ENCODE measurements at regions not wholly inside any gene's neighbourhood (a gene's known extent, or its start where the extent isn't known, plus 50 kb on each side); places are given as distances from the start of the nearest gene placed in this dataset.

DNA sequence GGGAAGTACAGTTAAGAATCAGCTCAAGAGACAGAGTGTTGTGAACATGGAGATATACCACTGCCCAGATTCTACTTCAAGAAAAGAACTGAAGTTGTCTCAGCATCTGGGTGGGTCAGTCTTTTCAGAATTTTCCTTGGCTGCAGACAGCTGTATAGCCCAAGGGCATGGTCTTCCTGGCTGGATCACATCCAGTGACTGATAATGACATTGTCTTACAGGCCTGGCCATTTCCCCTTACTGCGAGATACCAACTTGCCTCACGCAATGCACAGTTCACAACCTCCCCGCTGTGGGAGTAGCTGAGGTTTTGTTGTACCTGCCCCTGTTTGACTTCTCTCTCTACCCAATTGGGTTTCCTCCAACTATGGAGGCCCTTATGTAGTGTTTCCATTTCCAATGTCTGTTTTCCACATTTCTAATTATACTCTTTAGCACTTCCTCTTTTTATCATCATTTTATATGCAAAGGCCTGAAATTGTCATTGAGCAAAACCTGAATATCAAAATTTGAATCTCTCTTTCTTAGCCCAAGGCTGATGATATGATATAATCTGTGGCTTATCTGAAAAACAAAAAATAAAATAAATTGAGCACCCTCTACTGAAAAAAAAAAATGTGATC is 209.1 kb downstream of the NAF1 start:
- no peak for TF ChIP-seq POU2F2 (IDR thresholded peaks at IDR 0.05; ENCODE audit: low read depth, low read length)
- TF ChIP-seq POLR2AphosphoS5 (IDR thresholded peaks at IDR 0.05; ENCODE audit: low read depth, low read length): no peak
- TF ChIP-seq TAF1 (IDR thresholded peaks at IDR 0.05; ENCODE audit: low read depth, low read length): no peak
- TF ChIP-seq POLR2A (IDR thresholded peaks at IDR 0.05; ENCODE audit: low read depth, low read length): no peak
- peak; percentile 26; the same call in 1 of the 2 replicates for TF ChIP-seq SPI1 (IDR thresholded peaks at IDR 0.05; ENCODE audit: low read depth, low read length)
- no peak for TF ChIP-seq PAX5 (IDR thresholded peaks at IDR 0.05; ENCODE audit: insufficient read depth, low read length, severe bottlenecking)
- FAIRE-seq (no peak), DNase-seq (ENCODE audit: insufficient read length, low spot score) (no peak)

DNA sequence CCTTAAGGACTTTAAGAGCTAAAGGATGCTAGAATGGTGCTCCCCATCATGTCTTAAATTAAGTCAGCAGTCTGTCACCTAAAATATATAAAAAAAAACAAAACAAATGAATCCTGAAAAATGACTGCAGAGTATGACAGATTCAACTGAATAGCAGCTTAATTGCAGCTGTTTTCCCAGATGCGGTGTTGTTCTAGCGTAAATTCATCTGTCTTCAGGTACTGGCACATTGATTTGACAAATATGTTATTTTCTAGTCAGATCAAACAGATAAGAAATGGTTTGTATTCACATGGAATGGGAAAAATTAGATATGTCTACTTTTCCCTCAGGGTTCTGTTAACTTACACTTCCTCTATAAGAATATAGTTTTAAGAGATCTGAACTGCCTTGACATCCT is 211.7 kb downstream of the NAF1 start:
- DNase-seq (ENCODE audit: insufficient read length, low spot score) (no peak), FAIRE-seq (no peak)
- no peak for TF ChIP-seq TAF1 (IDR thresholded peaks at IDR 0.05; ENCODE audit: low read depth, low read length)
- no peak for TF ChIP-seq SPI1 (IDR thresholded peaks at IDR 0.05; ENCODE audit: low read depth, low read length)
- no peak for TF ChIP-seq POLR2A (IDR thresholded peaks at IDR 0.05; ENCODE audit: low read depth, low read length)
- TF ChIP-seq POLR2AphosphoS5 (IDR thresholded peaks at IDR 0.05; ENCODE audit: low read depth, low read length): no peak
- TF ChIP-seq PAX5 (IDR thresholded peaks at IDR 0.05; ENCODE audit: insufficient read depth, low read length, severe bottlenecking): no peak
- no peak for TF ChIP-seq POU2F2 (IDR thresholded peaks at IDR 0.05; ENCODE audit: low read depth, low read length)

DNA sequence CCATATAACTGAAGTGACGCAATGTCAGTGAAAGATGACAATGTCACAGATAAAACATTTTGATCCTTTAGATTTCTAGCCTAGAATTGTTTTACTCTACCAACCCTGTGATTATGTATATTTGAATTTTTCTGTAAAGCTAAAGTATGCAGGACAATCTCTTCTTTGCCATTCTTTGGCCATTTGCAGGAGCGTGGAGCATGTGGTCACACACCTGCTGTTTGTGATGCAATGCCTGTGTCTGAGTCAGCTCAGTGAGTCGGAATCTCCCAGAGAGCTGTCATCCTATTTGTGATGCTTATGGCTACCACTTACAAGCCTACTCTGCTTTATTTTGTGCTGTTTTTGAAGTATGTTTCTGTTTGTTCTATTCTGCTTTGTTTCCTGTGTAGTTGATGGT is 214.5 kb downstream of the NAF1 start:
- DNase-seq (ENCODE audit: insufficient read length, low spot score) (no peak), FAIRE-seq (no peak)
- TF ChIP-seq POU2F2 (IDR thresholded peaks at IDR 0.05; ENCODE audit: low read depth, low read length): no peak
- no peak for TF ChIP-seq POLR2AphosphoS5 (IDR thresholded peaks at IDR 0.05; ENCODE audit: low read depth, low read length)
- TF ChIP-seq SPI1 (IDR thresholded peaks at IDR 0.05; ENCODE audit: low read depth, low read length): no peak
- no peak for TF ChIP-seq PAX5 (IDR thresholded peaks at IDR 0.05; ENCODE audit: insufficient read depth, low read length, severe bottlenecking)
- TF ChIP-seq POLR2A (IDR thresholded peaks at IDR 0.05; ENCODE audit: low read depth, low read length): no peak
- no peak for TF ChIP-seq TAF1 (IDR thresholded peaks at IDR 0.05; ENCODE audit: low read depth, low read length)

DNA sequence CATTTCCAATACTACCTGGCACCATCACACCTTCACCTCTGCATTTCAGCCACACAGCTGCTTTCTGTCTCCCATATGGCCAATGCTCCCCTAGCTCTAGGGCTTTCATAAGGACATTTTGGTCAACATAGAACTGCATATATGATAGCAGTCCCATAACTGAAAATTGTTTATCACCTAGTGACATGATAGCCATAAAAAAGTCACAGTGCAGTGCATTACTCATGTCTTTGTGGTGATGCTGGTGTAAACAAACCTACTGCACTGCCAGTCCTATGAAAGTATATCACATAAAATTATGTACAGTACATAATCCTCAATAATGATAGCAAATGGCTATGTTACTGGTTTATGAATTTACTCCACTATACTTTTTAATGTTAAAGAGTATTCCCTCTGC is 221.0 kb downstream of the NAF1 start:
- FAIRE-seq: no peak
- no peak for TF ChIP-seq SPI1 (IDR thresholded peaks at IDR 0.05; ENCODE audit: low read depth, low read length)
- TF ChIP-seq PAX5 (IDR thresholded peaks at IDR 0.05; ENCODE audit: insufficient read depth, low read length, severe bottlenecking): no peak
- no peak for TF ChIP-seq POLR2A (IDR thresholded peaks at IDR 0.05; ENCODE audit: low read depth, low read length)
- no peak for TF ChIP-seq TAF1 (IDR thresholded peaks at IDR 0.05; ENCODE audit: low read depth, low read length)

DNA sequence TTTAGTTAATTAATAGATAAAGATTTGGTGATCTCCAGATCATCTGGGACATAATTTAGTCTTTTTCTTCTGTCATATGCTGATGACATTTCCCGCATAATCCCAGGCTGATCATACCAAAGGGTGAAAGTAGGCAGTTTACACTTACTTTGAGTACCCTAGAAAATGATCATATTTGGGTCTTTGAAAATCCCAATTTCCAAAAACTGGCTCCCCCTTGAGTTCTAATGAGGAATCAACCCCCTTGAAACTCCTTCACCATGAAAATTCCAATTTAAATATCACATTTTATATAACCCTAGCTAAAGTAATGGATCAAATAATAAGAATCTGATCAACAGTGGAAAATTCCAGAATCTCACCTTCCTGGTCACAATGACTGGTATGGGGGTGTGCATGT is 223.4 kb downstream of the NAF1 start:
- TF ChIP-seq PAX5 (IDR thresholded peaks at IDR 0.05; ENCODE audit: insufficient read depth, low read length, severe bottlenecking): no peak
- TF ChIP-seq POU2F2 (IDR thresholded peaks at IDR 0.05; ENCODE audit: low read depth, low read length): no peak
- no peak for TF ChIP-seq POLR2AphosphoS5 (IDR thresholded peaks at IDR 0.05; ENCODE audit: low read depth, low read length)
- TF ChIP-seq POLR2A (IDR thresholded peaks at IDR 0.05; ENCODE audit: low read depth, low read length): no peak
- no peak for TF ChIP-seq TAF1 (IDR thresholded peaks at IDR 0.05; ENCODE audit: low read depth, low read length)
- no peak for TF ChIP-seq SPI1 (IDR thresholded peaks at IDR 0.05; ENCODE audit: low read depth, low read length)
- DNase-seq (ENCODE audit: insufficient read length, low spot score) (no peak), FAIRE-seq (no peak)

More for the DNA sequence above, 221.0 kb downstream of the NAF1 start:
- no peak for DNase-seq (ENCODE audit: insufficient read length, low spot score)

DNA sequence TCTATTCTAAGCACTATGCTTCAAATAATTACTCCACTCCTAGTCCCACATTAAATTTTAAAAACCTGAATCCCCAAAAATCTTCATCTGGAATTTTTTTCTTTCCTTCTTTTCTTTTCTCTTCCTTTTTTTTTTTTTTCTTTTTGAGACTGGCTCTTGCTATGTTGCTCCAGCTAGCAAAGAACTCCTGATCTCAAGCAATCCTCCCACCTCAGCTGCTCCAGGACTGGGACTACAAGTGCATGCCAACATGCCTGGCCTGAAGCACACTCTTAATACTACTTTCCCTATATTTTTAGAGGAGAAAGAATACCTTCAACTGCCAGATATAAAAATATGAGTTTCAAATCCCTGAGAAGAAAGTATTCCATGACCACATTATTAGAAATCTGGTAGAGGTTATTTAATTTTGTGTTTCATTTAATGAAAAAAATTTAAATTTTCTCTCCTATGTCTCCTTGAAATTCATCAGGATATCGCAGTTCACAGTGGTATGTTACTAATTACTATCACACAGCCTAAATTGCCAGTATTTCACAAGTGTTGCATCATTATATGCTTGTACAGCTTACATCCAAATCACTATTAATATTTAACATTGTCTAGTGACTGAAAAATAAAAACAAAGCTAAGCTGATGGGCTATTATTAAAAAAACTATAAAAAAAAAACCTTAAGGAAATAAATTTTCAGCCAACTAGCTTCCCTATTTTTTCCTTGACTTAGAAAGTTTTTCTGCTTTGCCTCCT is 227.8 kb downstream of the NAF1 start:
- DNase-seq (ENCODE audit: insufficient read length, low spot score) (no peak), FAIRE-seq (no peak)
- TF ChIP-seq TAF1 (IDR thresholded peaks at IDR 0.05; ENCODE audit: low read depth, low read length) (no peak), POLR2A (IDR thresholded peaks at IDR 0.05; ENCODE audit: low read depth, low read length) (no peak), POU2F2 (IDR thresholded peaks at IDR 0.05; ENCODE audit: low read depth, low read length) (no peak), PAX5 (IDR thresholded peaks at IDR 0.05; ENCODE audit: insufficient read depth, low read length, severe bottlenecking) (no peak), SPI1 (IDR thresholded peaks at IDR 0.05; ENCODE audit: low read depth, low read length) (no peak), POLR2AphosphoS5 (IDR thresholded peaks at IDR 0.05; ENCODE audit: low read depth, low read length) (no peak)

DNA sequence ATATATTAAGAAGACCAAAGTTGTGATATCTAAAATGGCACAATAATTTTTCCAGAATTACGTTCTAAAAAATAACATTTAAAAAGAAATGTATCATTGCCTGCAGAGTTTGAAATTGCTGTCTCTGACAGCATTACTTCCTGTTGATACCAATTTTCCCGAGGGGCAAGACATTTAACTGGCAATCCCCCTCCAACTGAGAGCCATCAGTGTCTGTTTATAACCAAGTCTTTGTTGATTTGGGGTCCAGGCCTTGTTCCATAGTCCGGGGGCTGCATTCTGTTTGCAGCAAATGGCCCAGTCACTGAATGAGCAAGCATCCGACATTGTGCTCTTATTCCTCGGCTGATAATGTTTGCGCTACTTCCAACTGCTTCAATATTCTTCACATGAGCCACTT is 231.5 kb downstream of the NAF1 start:
- FAIRE-seq: no peak
- TF ChIP-seq POU2F2 (IDR thresholded peaks at IDR 0.05; ENCODE audit: low read depth, low read length) (no peak), PAX5 (IDR thresholded peaks at IDR 0.05; ENCODE audit: insufficient read depth, low read length, severe bottlenecking) (no peak), POLR2A (IDR thresholded peaks at IDR 0.05; ENCODE audit: low read depth, low read length) (no peak), TAF1 (IDR thresholded peaks at IDR 0.05; ENCODE audit: low read depth, low read length) (no peak)
- DNase-seq (ENCODE audit: insufficient read length, low spot score): no peak

DNA sequence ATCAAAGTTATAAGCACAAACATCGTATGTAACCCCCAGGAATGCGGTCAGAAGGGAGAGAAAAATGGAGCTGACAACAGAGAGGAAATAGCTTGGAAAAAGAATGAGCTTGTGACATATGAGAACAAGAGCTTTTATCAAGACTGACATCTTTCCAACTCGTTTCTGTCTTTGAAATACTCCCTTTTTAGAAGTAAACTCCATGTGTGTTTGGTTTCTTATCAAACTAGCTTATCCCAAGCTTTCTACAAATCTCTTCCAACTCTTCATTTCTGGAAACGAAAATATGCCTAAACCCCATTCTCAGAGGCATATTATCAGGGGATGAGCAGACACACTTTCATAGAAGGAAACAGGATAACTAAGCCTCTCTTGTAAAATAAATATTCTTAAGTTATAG is 235.4 kb downstream of the NAF1 start:
- DNase-seq (ENCODE audit: insufficient read length, low spot score) (no peak), FAIRE-seq (no peak)
- TF ChIP-seq POU2F2 (IDR thresholded peaks at IDR 0.05; ENCODE audit: low read depth, low read length): no peak
- TF ChIP-seq PAX5 (IDR thresholded peaks at IDR 0.05; ENCODE audit: insufficient read depth, low read length, severe bottlenecking): no peak
- no peak for TF ChIP-seq POLR2AphosphoS5 (IDR thresholded peaks at IDR 0.05; ENCODE audit: low read depth, low read length)
- TF ChIP-seq SPI1 (IDR thresholded peaks at IDR 0.05; ENCODE audit: low read depth, low read length): no peak
- no peak for TF ChIP-seq POLR2A (IDR thresholded peaks at IDR 0.05; ENCODE audit: low read depth, low read length)
- TF ChIP-seq TAF1 (IDR thresholded peaks at IDR 0.05; ENCODE audit: low read depth, low read length): no peak

DNA sequence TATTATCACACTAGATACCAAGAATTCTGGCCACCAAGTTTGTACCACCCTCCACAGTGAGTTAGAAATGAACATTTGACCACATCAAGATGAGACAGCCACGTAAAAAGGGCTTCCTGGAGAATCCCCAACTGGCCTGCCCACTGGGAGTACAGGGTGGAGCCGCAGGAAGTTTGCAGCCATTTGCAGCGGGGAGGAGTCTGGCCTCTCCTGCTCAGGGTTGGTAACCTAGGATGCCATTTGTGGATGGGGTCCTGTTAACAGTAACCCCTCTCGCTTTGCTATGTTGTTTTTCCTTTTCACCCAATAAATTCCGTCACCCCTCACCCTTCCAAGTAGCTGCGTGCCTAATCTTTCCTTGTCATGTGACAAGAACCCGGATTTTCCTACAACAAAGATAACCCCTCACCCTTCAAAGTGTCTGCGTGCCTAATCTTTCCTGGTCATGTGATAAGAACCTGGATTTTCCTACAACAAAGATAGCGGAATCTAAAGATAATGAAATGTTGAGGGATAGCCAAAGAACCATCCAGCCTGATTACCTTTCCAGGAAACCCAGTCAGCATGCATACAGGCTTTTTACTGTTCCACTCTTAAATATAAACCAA is 245.4 kb downstream of the NAF1 start:
- TF ChIP-seq POU2F2 (IDR thresholded peaks at IDR 0.05; ENCODE audit: low read depth, low read length) (no peak), POLR2A (IDR thresholded peaks at IDR 0.05; ENCODE audit: low read depth, low read length) (no peak), TAF1 (IDR thresholded peaks at IDR 0.05; ENCODE audit: low read depth, low read length) (no peak), POLR2AphosphoS5 (IDR thresholded peaks at IDR 0.05; ENCODE audit: low read depth, low read length) (no peak)
- FAIRE-seq: no peak
- no peak for DNase-seq (ENCODE audit: insufficient read length, low spot score)

All from GM12891 (cell line).